Osteoblast (primary cell): ENCODE measurements at regions not wholly inside any gene's neighbourhood (a gene's known extent, or its start where the extent isn't known, plus 50 kb on each side); places are given as distances from the start of the nearest gene placed in this dataset.

ENCODE experiments used
- DNase-seq: peaks from one replicate; pipeline ENCODE4 v3.0.0; 2011; ENCODE audit warnings: low spot score, mixed read lengths; ENCODE audit not compliant: insufficient read length; ENCODE audit errors: missing footprints
- H2AFZ ChIP-seq: 2 replicates; pipeline ENCODE4 v1.6.0; 2011; ENCODE audit warnings: mild to moderate bottlenecking, low read length
- H3K27ac ChIP-seq: 2 replicates; pipeline ENCODE4 v1.5.1; 2011; ENCODE audit warnings: mild to moderate bottlenecking, low read depth, low read length, moderate library complexity
- H3K27me3 ChIP-seq: 2 replicates; pipeline ENCODE4 v1.6.0; 2012; ENCODE audit warnings: mild to moderate bottlenecking, control low read depth, inconsistent platforms, low read length, moderate library complexity; ENCODE audit not compliant: insufficient read depth
- H3K36me3 ChIP-seq: 2 replicates; pipeline ENCODE4 v1.5.1; 2011; ENCODE audit warnings: mild to moderate bottlenecking, low read length, control low read depth, moderate library complexity; ENCODE audit not compliant: insufficient read depth
- H3K4me1 ChIP-seq: 2 replicates; pipeline ENCODE4 v1.5.1; 2011; ENCODE audit warnings: mild to moderate bottlenecking, low read length, control low read depth, moderate library complexity; ENCODE audit not compliant: insufficient read depth
- H3K4me2 ChIP-seq: 2 replicates; pipeline ENCODE4 v1.6.0; 2011; ENCODE audit warnings: mild to moderate bottlenecking, low read length; ENCODE audit not compliant: insufficient read depth
- H3K4me3 ChIP-seq: fragments of 200-600 bp; sonication (generic); 3 replicates; pipeline ENCODE4 v1.5.1; 2012; ENCODE audit warnings: mild to moderate bottlenecking, low read length, inconsistent platforms; ENCODE audit not compliant: insufficient read depth
- H3K79me2 ChIP-seq: 2 replicates; pipeline ENCODE4 v1.6.0; 2012; ENCODE audit warnings: mild to moderate bottlenecking, low read length, control low read depth, inconsistent platforms; ENCODE audit not compliant: insufficient read depth
- H3K9me3 ChIP-seq: 2 replicates; pipeline ENCODE4 v1.5.1; 2011; ENCODE audit warnings: low read depth, low read length, control low read depth
- H4K20me1 ChIP-seq: 2 replicates; pipeline ENCODE4 v1.6.0; 2012; ENCODE audit warnings: mild to moderate bottlenecking, low read length, control low read depth; ENCODE audit not compliant: insufficient read depth
- CTCF ChIP-seq: IDR thresholded peaks from 2 replicates; pipeline ENCODE4 v1.5.1; 2011; ENCODE audit warnings: mild to moderate bottlenecking, low read depth, low read length, moderate library complexity; ENCODE audit errors: extremely low read depth

- no peak for DNase-seq
- Histone ChIP-seq H3K4me1 (no peaks in the 10 kb centered on the region), H3K4me2 (no peak overlapping the region), H2AFZ (no peak overlapping the region), H3K79me2 (no peaks in the 10 kb centered on the region), H3K4me3 (no peak overlapping the region), H3K27ac (no peak overlapping the region), H4K20me1 (no peaks in the 10 kb centered on the region), H3K9me3 (no peaks in the 10 kb centered on the region), H3K27me3 (no peaks in the 10 kb centered on the region), H3K36me3 (no peaks in the 10 kb centered on the region)
- no peak for TF ChIP-seq CTCF
Measured at GRCh38 chr4:137069473-137069872, 462.8 kb downstream of the PCDH18 start.

GRCh38 chr4:137067735-137068134 lies 464.6 kb downstream of the PCDH18 start:
- H3K27me3 ChIP-seq = no peaks in the 10 kb centered on the region
- H3K79me2 ChIP-seq = no peaks in the 10 kb centered on the region
- no peak for DNase-seq
- no peak overlapping the region for H3K4me2 ChIP-seq
- H3K4me1 ChIP-seq = no peaks in the 10 kb centered on the region
- H3K9me3 ChIP-seq = no peaks in the 10 kb centered on the region
- no peak overlapping the region for H3K4me3 ChIP-seq
- no peak overlapping the region for H3K27ac ChIP-seq
- no peak for TF ChIP-seq CTCF
- no peaks in the 10 kb centered on the region for H4K20me1 ChIP-seq
- H2AFZ ChIP-seq = no peak overlapping the region
- no peaks in the 10 kb centered on the region for H3K36me3 ChIP-seq

- Histone ChIP-seq H3K27me3 (no peaks in the 10 kb centered on the region), H3K4me3 (no peak overlapping the region), H4K20me1 (no peaks in the 10 kb centered on the region), H3K4me2 (no peak overlapping the region), H2AFZ (no peak overlapping the region), H3K27ac (no peak overlapping the region), H3K9me3 (no peaks in the 10 kb centered on the region), H3K36me3 (no peaks in the 10 kb centered on the region), H3K4me1 (no peaks in the 10 kb centered on the region), H3K79me2 (no peaks in the 10 kb centered on the region)
- DNase-seq = peak; percentile 35
- TF ChIP-seq CTCF = no peak
Measured at GRCh38 chr4:137065311-137065710, 467.0 kb downstream of the PCDH18 start.

GRCh38 chr4:137063961-137064360 lies 468.3 kb downstream of the PCDH18 start:
- Histone ChIP-seq H3K27me3 (no peaks in the 10 kb centered on the region), H2AFZ (no peak overlapping the region), H3K4me3 (no peak overlapping the region), H3K27ac (no peak overlapping the region), H4K20me1 (no peaks in the 10 kb centered on the region), H3K4me1 (no peaks in the 10 kb centered on the region), H3K4me2 (no peak overlapping the region), H3K9me3 (no peaks in the 10 kb centered on the region), H3K79me2 (no peaks in the 10 kb centered on the region), H3K36me3 (no peaks in the 10 kb centered on the region)
- TF ChIP-seq CTCF = no peak
- DNase-seq = no peak
